Loucy (cell line): ENCODE measurements at regions not wholly inside any gene's neighbourhood (a gene's known extent, or its start where the extent isn't known, plus 50 kb on each side); places are given as distances from the start of the nearest gene placed in this dataset.
"Not testable (repeated sequence)": the region's sequence is repeated elsewhere in the genome, so short reads cannot be mapped to it uniquely, and the experiment has no call there.

Experiments
- H2AFZ ChIP-seq: fragments of 200-600 bp; sonication (generic); 2 replicates; pipeline ENCODE4 v1.6.0; 2016; ENCODE audit warnings: antibody characterized with exemption, mild to moderate bottlenecking, low read length, moderate library complexity
- H3F3A ChIP-seq: fragments of 200-600 bp; 2 replicates; pipeline ENCODE4 v1.6.0; 2016; ENCODE audit warnings: antibody characterized with exemption, low read depth, mild to moderate bottlenecking
- H3K27me3 ChIP-seq: fragments of 200-600 bp; sonication (generic); 2 replicates; pipeline ENCODE4 v1.6.1; 2014; ENCODE audit warnings: low read length, mild to moderate bottlenecking; ENCODE audit not compliant: insufficient read depth, poor library complexity, severe bottlenecking
- H3K36me3 ChIP-seq: fragments of 200-600 bp; sonication (generic); 2 replicates; pipeline ENCODE4 v1.6.1; 2016; ENCODE audit warnings: low read length; ENCODE audit not compliant: insufficient read depth
- H3K4me1 ChIP-seq: fragments of 200-600 bp; sonication (generic); 2 replicates; pipeline ENCODE4 v1.5.1; 2014; ENCODE audit warnings: low read length, mild to moderate bottlenecking; ENCODE audit not compliant: insufficient read depth, poor library complexity, severe bottlenecking
- H3K4me2 ChIP-seq: fragments of 200-600 bp; sonication (generic); 2 replicates; pipeline ENCODE4 v1.6.0; 2014; ENCODE audit warnings: antibody characterized with exemption, low read length, low read depth, mild to moderate bottlenecking; ENCODE audit not compliant: poor library complexity, severe bottlenecking
- H3K4me3 ChIP-seq: fragments of 200-600 bp; sonication (generic); 2 replicates; pipeline ENCODE4 v1.5.1; 2014; ENCODE audit warnings: low read length, mild to moderate bottlenecking, mixed read lengths; ENCODE audit not compliant: poor library complexity, severe bottlenecking
- H3K79me2 ChIP-seq: fragments of 200-600 bp; sonication (generic); 2 replicates; pipeline ENCODE4 v1.6.1; 2014; ENCODE audit warnings: low read length; ENCODE audit not compliant: insufficient read depth
- H3K9ac ChIP-seq: fragments of 200-600 bp; sonication (generic); 2 replicates; pipeline ENCODE4 v1.6.0; 2014; ENCODE audit warnings: mild to moderate bottlenecking, low read depth, low read length, moderate library complexity; ENCODE audit not compliant: poor library complexity, severe bottlenecking
- H3K9me2 ChIP-seq: fragments of 200-600 bp; sonication (generic); replicated peaks from 2 replicates; pipeline ENCODE4 v1.6.1; 2016; ENCODE audit warnings: low read depth, low read length, mixed read lengths
- H3K9me3 ChIP-seq: fragments of 200-600 bp; sonication (generic); 2 replicates; pipeline ENCODE4 v1.6.1; 2014; ENCODE audit warnings: mild to moderate bottlenecking, antibody characterized with exemption, low read length, low read depth; ENCODE audit not compliant: insufficient read depth
- H4K20me1 ChIP-seq: fragments of 200-600 bp; sonication (generic); 2 replicates; pipeline ENCODE4 v1.6.0; 2014; ENCODE audit warnings: antibody characterized with exemption, low read length, mild to moderate bottlenecking; ENCODE audit not compliant: insufficient read depth, poor library complexity, severe bottlenecking
- EZH2phosphoT487 ChIP-seq: fragments of 200-600 bp; IDR thresholded peaks from 2 replicates; pipeline ENCODE4 v1.6.1; 2018; ENCODE audit warnings: antibody characterized with exemption, mild to moderate bottlenecking, moderate library complexity, borderline replicate concordance
- TF ChIP-seq, protein P1 (sequence below): fragments of 200-600 bp; sonication (generic); conservative IDR thresholded peaks from 2 replicates; pipeline ENCODE4 v1.5.1; 2014; ENCODE audit warnings: mild to moderate bottlenecking, antibody characterized with exemption, low read length

DNA sequence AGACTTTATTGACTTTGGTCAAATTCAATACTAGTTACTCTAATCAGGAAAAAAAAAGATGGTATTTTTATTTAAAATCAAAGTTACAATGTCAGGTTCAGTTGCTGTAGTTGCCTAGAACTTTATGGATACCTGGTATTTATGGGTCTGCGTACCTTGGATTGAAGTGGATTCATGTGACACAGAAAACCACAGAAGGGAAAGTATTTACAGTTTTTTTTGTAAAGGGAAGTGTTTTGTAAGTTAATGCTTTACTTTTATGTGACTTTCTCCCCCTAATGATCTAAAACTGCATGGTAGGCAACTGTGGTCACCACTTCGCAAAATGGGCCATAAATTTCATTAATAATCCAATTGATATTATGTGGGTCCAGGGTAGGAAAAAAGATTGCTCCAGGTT is 65.2 kb upstream of the ADA2 start:
- Histone ChIP-seq H3K79me2 (no peaks in the 10 kb centered on the region), H2AFZ (no peak overlapping the region), H3K9me3 (no peaks in the 10 kb centered on the region), H3K9ac (no peak overlapping the region), H3K4me2 (no peak overlapping the region), H4K20me1 (no peaks in the 10 kb centered on the region), H3K27me3 (no peaks in the 10 kb centered on the region), H3K4me1 (no peaks in the 10 kb centered on the region), H3K36me3 (no peaks in the 10 kb centered on the region), H3K4me3 (no peak overlapping the region), H3F3A (no peaks in the 10 kb centered on the region), H3K9me2 (no peaks in the 10 kb centered on the region)
- TF ChIP-seq, protein P1, sequence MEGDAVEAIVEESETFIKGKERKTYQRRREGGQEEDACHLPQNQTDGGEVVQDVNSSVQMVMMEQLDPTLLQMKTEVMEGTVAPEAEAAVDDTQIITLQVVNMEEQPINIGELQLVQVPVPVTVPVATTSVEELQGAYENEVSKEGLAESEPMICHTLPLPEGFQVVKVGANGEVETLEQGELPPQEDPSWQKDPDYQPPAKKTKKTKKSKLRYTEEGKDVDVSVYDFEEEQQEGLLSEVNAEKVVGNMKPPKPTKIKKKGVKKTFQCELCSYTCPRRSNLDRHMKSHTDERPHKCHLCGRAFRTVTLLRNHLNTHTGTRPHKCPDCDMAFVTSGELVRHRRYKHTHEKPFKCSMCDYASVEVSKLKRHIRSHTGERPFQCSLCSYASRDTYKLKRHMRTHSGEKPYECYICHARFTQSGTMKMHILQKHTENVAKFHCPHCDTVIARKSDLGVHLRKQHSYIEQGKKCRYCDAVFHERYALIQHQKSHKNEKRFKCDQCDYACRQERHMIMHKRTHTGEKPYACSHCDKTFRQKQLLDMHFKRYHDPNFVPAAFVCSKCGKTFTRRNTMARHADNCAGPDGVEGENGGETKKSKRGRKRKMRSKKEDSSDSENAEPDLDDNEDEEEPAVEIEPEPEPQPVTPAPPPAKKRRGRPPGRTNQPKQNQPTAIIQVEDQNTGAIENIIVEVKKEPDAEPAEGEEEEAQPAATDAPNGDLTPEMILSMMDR: no peak
- TF ChIP-seq EZH2phosphoT487: no peak

DNA sequence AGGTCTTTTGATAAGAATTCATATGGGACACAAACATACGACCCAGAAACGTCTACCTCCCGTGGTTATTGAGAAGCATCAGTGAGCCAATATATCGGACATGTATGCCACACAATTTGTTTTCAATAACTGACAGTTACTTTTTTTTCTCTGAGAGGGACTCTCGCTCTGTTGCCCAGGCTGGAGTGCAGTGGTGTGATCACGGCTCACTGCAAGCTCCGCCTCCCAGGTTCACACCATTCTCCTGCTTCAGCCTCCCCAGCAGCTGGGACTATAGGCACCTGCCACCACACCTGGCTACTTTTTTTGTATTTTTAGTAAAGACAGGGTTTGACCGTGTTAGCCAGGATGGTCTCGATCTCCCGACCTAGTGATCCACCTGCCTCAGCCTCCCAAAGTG is 64.6 kb upstream of the ADA2 start:
- not testable (repeated sequence) for H3K9me2 ChIP-seq, H3K4me1 ChIP-seq, H4K20me1 ChIP-seq, H3K4me2 ChIP-seq, H2AFZ ChIP-seq, H3K36me3 ChIP-seq, H3F3A ChIP-seq, H3K4me3 ChIP-seq, H3K9me3 ChIP-seq, H3K9ac ChIP-seq, H3K79me2 ChIP-seq, H3K27me3 ChIP-seq

DNA sequence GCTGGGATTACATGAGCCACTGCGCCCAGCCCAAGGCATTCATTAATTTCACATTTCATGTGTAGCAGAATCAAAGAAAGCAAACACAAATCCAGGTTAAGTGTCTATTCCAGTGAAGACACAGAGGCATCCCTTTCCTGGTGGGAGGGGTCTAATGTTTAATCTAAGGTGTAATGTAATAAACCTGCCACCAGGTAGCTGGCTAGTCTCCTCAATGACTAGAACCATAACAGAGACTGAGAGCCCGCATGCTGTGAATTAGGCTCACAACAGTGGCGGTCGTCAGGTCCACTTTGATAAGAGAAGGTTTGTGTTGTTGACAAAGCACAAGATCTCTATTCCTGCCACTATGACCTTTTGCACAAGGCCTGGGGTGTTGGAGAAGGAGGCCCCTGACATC is 64.2 kb upstream of the ADA2 start:
- H3K9ac ChIP-seq: no peak overlapping the region
- H3K4me1 ChIP-seq: no peaks in the 10 kb centered on the region
- no peak overlapping the region for H3K4me3 ChIP-seq

DNA sequence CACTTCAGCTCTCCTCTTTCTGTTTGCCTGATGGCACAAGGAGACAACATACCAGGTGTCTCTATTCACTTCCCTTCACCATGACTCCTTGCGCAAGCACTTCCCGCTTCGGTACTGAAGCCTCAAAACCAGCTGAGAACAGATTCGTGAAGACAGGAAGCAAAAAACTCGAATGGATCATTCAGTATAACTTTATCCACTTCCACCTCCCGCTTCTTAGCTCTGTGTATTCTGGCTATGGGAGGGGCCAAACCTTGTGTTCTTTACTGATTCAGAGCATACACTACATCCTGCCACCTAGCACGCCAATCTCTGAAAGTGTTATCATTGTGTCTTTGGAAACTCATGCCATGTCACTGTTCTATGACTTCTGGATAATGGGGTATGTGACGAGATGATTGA is 62.2 kb upstream of the ADA2 start:
- Histone ChIP-seq H3K4me1 (no peaks in the 10 kb centered on the region), H2AFZ (no peak overlapping the region), H4K20me1 (no peaks in the 10 kb centered on the region), H3F3A (no peaks in the 10 kb centered on the region), H3K36me3 (no peaks in the 10 kb centered on the region), H3K9me2 (no peaks in the 10 kb centered on the region), H3K4me3 (no peak overlapping the region), H3K9ac (no peak overlapping the region), H3K79me2 (no peaks in the 10 kb centered on the region), H3K27me3 (no peaks in the 10 kb centered on the region), H3K4me2 (no peak overlapping the region), H3K9me3 (no peaks in the 10 kb centered on the region)
- TF ChIP-seq, protein P1: no peak
- no peak for TF ChIP-seq EZH2phosphoT487

More for the DNA sequence above, 64.2 kb upstream of the ADA2 start:
- Histone ChIP-seq H3K9me3 (no peaks in the 10 kb centered on the region), H3F3A (no peaks in the 10 kb centered on the region), H3K79me2 (no peaks in the 10 kb centered on the region), H3K9me2 (no peaks in the 10 kb centered on the region), H3K27me3 (no peaks in the 10 kb centered on the region), H3K36me3 (no peaks in the 10 kb centered on the region), H4K20me1 (no peaks in the 10 kb centered on the region), H3K4me2 (no peak overlapping the region), H2AFZ (no peak overlapping the region)
- TF ChIP-seq, protein P1: no peak
- no peak for TF ChIP-seq EZH2phosphoT487
